Left ventricle myocardium inferior (tissue), 1 donor: ENCODE measurements at regions not wholly inside any gene's neighbourhood (a gene's known extent, or its start where the extent isn't known, plus 50 kb on each side); places are given as distances from the start of the nearest gene placed in this dataset.

ENCODE experiments used
- DNase-seq: peaks from one replicate; pipeline ENCODE4 v3.0.0-alpha.2; 2020
- H3K27ac ChIP-seq: fragments of 200-600 bp; replicated peaks from 2 replicates; pipeline ENCODE4 v1.8.0; 2021
- H3K27me3 ChIP-seq: fragments of 200-600 bp; 2 replicates; pipeline ENCODE4 v1.8.0; 2021; ENCODE audit warnings: low read depth
- H3K36me3 ChIP-seq: fragments of 200-600 bp; 2 replicates; pipeline ENCODE4 v1.8.0; 2021
- H3K4me1 ChIP-seq: fragments of 200-600 bp; 2 replicates; pipeline ENCODE4 v1.8.0; 2021
- H3K4me3 ChIP-seq: fragments of 200-600 bp; 2 replicates; pipeline ENCODE4 v1.8.0; 2021; ENCODE audit warnings: mild to moderate bottlenecking, moderate library complexity
- H3K9me3 ChIP-seq: fragments of 200-600 bp; replicated peaks from 2 replicates; pipeline ENCODE4 v1.8.0; 2021
- CTCF ChIP-seq: fragments of 200-600 bp; IDR thresholded peaks from 2 replicates; pipeline ENCODE4 v1.8.0; 2021; ENCODE audit warnings: antibody characterized with exemption, mild to moderate bottlenecking, borderline replicate concordance
- intact Hi-C: fragments of 100-400 bp; cut with micrococcal nuclease; formaldehyde crosslinking; loops from one replicate; pipeline ENCODE4 v1.11.0; 2022
- donor health status: DM: no; HTN: yes; CAD: no; lungs with severe emphysema.

- Histone ChIP-seq H3K36me3 (no peaks in the 10 kb centered on the region), H3K4me3 (no peak overlapping the region), H3K9me3 (no peaks in the 10 kb centered on the region), H3K27me3 (no peaks in the 10 kb centered on the region), H3K4me1 (no peaks in the 10 kb centered on the region), H3K27ac (no peak overlapping the region)
- TF ChIP-seq CTCF, result peak; percentile 62
- intact Hi-C loops, result loop anchor here (5.0 to 10.0 kb wide), 2 partner anchors 526 to 569 kb away; no protein-coding TSS in a partner anchor
- no peak for DNase-seq
Measured at GRCh38 chr3:63193647-63194046, 84.5 kb upstream of the SYNPR start.

- no peaks in the 10 kb centered on the region for H3K4me1 ChIP-seq
- no peak for DNase-seq
- intact Hi-C loops, result loop anchor here (10.0 kb wide), 1 partner anchor 575 kb away; no protein-coding TSS in a partner anchor
- H3K4me3 ChIP-seq, result no peak overlapping the region
- H3K27me3 ChIP-seq, result no peaks in the 10 kb centered on the region
- H3K9me3 ChIP-seq, result no peaks in the 10 kb centered on the region
- TF ChIP-seq CTCF, result no peak
- no peak overlapping the region for H3K27ac ChIP-seq
- no peaks in the 10 kb centered on the region for H3K36me3 ChIP-seq
Measured at GRCh38 chr3:63199606-63200005, 78.5 kb upstream of the SYNPR start.

- Histone ChIP-seq H3K9me3 (no peaks in the 10 kb centered on the region), H3K27me3 (no peaks in the 10 kb centered on the region), H3K36me3 (no peaks in the 10 kb centered on the region), H3K27ac (no peak overlapping the region), H3K4me1 (no peaks in the 10 kb centered on the region), H3K4me3 (no peak overlapping the region)
- intact Hi-C loops, result no loop called here
- TF ChIP-seq CTCF, result no peak
- no peak for DNase-seq
Measured at GRCh38 chr3:63202529-63202928, 75.6 kb upstream of the SYNPR start.

- no peaks in the 10 kb centered on the region for H3K4me1 ChIP-seq
- no peaks in the 10 kb centered on the region for H3K36me3 ChIP-seq
- no peak overlapping the region for H3K4me3 ChIP-seq
- H3K27ac ChIP-seq, result no peak overlapping the region
- TF ChIP-seq CTCF, result no peak
- intact Hi-C loops, result no loop called here
- DNase-seq, result no peak
- no peaks in the 10 kb centered on the region for H3K9me3 ChIP-seq
- peaks cover 4% of the 10 kb centered on the region for H3K27me3 ChIP-seq
Measured at GRCh38 chr3:63207066-63207590, 71.0 kb upstream of the SYNPR start.

- Histone ChIP-seq H3K9me3 (no peaks in the 10 kb centered on the region), H3K27ac (no peak overlapping the region), H3K36me3 (no peaks in the 10 kb centered on the region), H3K4me1 (peaks cover 6% of the 10 kb centered on the region), H3K4me3 (no peak overlapping the region), H3K27me3 (no peaks in the 10 kb centered on the region)
- intact Hi-C loops, result loop anchor here (5.0 kb wide), 1 partner anchor 606 kb away; no protein-coding TSS in a partner anchor
- no peak for DNase-seq
- no peak for TF ChIP-seq CTCF
Measured at GRCh38 chr3:63228087-63228486, 50.0 kb upstream of the SYNPR start.
